ENCODE measurements at regions not wholly inside any gene's neighbourhood (a gene's known extent, or its start where the extent isn't known, plus 50 kb on each side); places are given as distances from the start of the nearest gene placed in this dataset.

DNA sequence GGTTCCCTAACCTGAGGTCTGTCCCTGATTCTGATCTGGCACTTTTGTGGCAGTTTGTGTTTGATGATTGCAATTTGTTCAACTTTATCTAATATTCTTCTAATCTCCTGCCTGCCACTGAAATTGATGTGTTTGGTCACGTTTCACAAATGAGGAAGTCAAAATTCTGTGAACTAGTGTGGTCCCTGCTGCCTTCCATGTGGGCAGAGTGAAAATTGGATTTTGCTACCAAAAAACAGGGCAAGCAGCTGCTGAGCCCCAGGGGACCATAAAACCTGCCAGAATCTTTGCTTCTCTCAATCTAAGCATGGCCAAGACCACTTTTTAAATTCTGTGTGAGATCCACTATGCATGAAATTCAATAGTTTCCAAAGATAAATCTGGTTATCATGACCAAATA lies 195.5 kb upstream of the CYRIA start:
- ChIA-PET CTCF (interaction anchor here (0.6 to 1.2 kb wide), 3 partner anchors 10 to 39 kb away, joined by 3 read pairs; no protein-coding TSS in a partner anchor), POLR2A (no interaction called here)
- 14% methylated on average over 1 of the region's 1 CpG for WGBS (ENCODE audit: low lambda C conversion rate)
- H3K79me2 ChIP-seq (ENCODE audit: insufficient read depth): no peaks in the 10 kb centered on the region
- no peaks in the 10 kb centered on the region for H3K9me2 ChIP-seq
- DNase-seq: no peak
- TF ChIP-seq TCF12 (IDR thresholded peaks at IDR 0.05) (no peak), RXRA (IDR thresholded peaks at IDR 0.05; ENCODE audit: borderline replicate concordance, low read depth) (no peak), RFX5 (IDR thresholded peaks at IDR 0.05; ENCODE audit: low read length) (no peak), GATA2 (CRISPR knock-in tag; IDR thresholded peaks at IDR 0.05) (no peak), FOXJ3 (CRISPR knock-in tag; IDR thresholded peaks at IDR 0.05) (no peak), PBX3 (IDR thresholded peaks at IDR 0.05) (no peak), FOSL2 (IDR thresholded peaks at IDR 0.05; ENCODE audit: borderline replicate concordance, low read depth) (no peak), YY1 (IDR thresholded peaks at IDR 0.05; ENCODE audit: low read depth) (no peak), USF2 (IDR thresholded peaks at IDR 0.05; ENCODE audit: borderline replicate concordance, low read depth, low read length) (no peak), REST (IDR thresholded peaks at IDR 0.05; ENCODE audit: low read depth, low read length) (no peak), SMC3 (IDR thresholded peaks at IDR 0.05; ENCODE audit: low read depth, low read length) (no peak), CHD2 (IDR thresholded peaks at IDR 0.05; ENCODE audit: low read length, partially characterized antibody) (no peak)
- TF ChIP-seq, protein P1, sequence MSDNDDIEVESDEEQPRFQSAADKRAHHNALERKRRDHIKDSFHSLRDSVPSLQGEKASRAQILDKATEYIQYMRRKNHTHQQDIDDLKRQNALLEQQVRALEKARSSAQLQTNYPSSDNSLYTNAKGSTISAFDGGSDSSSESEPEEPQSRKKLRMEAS (IDR thresholded peaks at IDR 0.05; ENCODE audit: low read depth): no peak
- TF ChIP-seq, protein P2, sequence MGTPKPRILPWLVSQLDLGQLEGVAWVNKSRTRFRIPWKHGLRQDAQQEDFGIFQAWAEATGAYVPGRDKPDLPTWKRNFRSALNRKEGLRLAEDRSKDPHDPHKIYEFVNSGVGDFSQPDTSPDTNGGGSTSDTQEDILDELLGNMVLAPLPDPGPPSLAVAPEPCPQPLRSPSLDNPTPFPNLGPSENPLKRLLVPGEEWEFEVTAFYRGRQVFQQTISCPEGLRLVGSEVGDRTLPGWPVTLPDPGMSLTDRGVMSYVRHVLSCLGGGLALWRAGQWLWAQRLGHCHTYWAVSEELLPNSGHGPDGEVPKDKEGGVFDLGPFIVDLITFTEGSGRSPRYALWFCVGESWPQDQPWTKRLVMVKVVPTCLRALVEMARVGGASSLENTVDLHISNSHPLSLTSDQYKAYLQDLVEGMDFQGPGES (IDR thresholded peaks at IDR 0.05; ENCODE audit: low read depth, low read length): no peak
- H3K27me3 ChIP-seq (ENCODE audit: insufficient read depth): no peaks in the 10 kb centered on the region
- H3K4me2 ChIP-seq: no peak overlapping the region
- H2AFZ ChIP-seq (ENCODE audit: low read depth): no peak overlapping the region
- H3K4me3 ChIP-seq (ENCODE audit: low read depth in 2 of 2, low read length in 1 of 2): no peak overlapping the region
- no peaks in the 10 kb centered on the region; a peak in 1 of 4 replicates for H3K4me1 ChIP-seq (ENCODE audit: control insufficient read depth in 1 of 2, insufficient read depth in 2 of 2, low read depth in 1 of 2, low read length in 1 of 2)
- no peaks in the 10 kb centered on the region for H4K20me1 ChIP-seq (ENCODE audit: insufficient read depth)
- H3F3A ChIP-seq (replicated peaks; ENCODE audit: insufficient read depth): no peaks in the 10 kb centered on the region
- H3K9me3 ChIP-seq: no peaks in the 10 kb centered on the region
- no peak overlapping the region for H3K27ac ChIP-seq (ENCODE audit: low read depth in 2 of 2, low read length in 1 of 2)
- H3K9ac ChIP-seq: no peak overlapping the region
- no peaks in the 10 kb centered on the region for H3K36me3 ChIP-seq (replicated peaks in 1 of 2; ENCODE audit: control insufficient read depth in 1 of 2, insufficient read depth in 2 of 2, low read length in 1 of 2)
